CD4-positive, alpha-beta memory T cell (primary cell): ENCODE measurements at regions not wholly inside any gene's neighbourhood (a gene's known extent, or its start where the extent isn't known, plus 50 kb on each side); places are given as distances from the start of the nearest gene placed in this dataset.
"Not testable (repeated sequence)": the region's sequence is repeated elsewhere in the genome, so short reads cannot be mapped to it uniquely, and the experiment has no call there.

Experiments
- CTCF ChIA-PET: fragments of 350-600 bp; sonication (Branson Sonifier 250); formaldehyde crosslinking; loops from one replicate; lab custom pipeline; 2021; ENCODE audit warnings: inconsistent platforms; ENCODE audit not compliant: partially characterized antibody; lab: Charles Lee
- POLR2A ChIA-PET: fragments of 350-600 bp; sonication (Branson Sonifier 250); formaldehyde crosslinking; loops from one replicate; lab custom pipeline; 2021; ENCODE audit not compliant: partially characterized antibody; lab: Charles Lee
- DNase-seq, 5 donors: peaks; one replicate each; pipeline versions ENCODE4 v3.0.0 to v3.0.0-alpha.2; 2020 to 2022; ENCODE audit warnings: mixed read lengths in 1 of 5
- H3K27ac ChIP-seq: one replicate; pipeline ENCODE4 v1.7.0; 2013; ENCODE audit warnings: low read depth, low read length
- H3K27me3 ChIP-seq: 2 replicates; pipeline ENCODE4 v1.7.0; 2013; ENCODE audit warnings: mild to moderate bottlenecking, low read length, moderate library complexity; ENCODE audit not compliant: insufficient read depth
- H3K36me3 ChIP-seq: 2 replicates; pipeline ENCODE4 v1.7.0; 2013; ENCODE audit warnings: mild to moderate bottlenecking, low read length, moderate library complexity; ENCODE audit not compliant: insufficient read depth
- H3K4me1 ChIP-seq: 2 replicates; pipeline ENCODE4 v1.7.0; 2013; ENCODE audit warnings: mild to moderate bottlenecking, low read length, moderate library complexity; ENCODE audit not compliant: insufficient read depth
- H3K4me3 ChIP-seq, 2 donors: one replicate each; pipeline ENCODE4 v1.7.0; 2013; ENCODE audit warnings: low read length in 2 of 2, mild to moderate bottlenecking in 1 of 2
- H3K9me3 ChIP-seq, 2 donors: one replicate each; pipeline ENCODE4 v1.7.0; 2013; ENCODE audit warnings: low read length in 2 of 2, control low read depth in 1 of 2; ENCODE audit not compliant: control insufficient read depth in 1 of 2
- H3K27ac Mint-ChIP-seq, 7 donors: one replicate each; pipeline ENCODE4 v1.8.0; 2020 to 2021; ENCODE audit warnings: mixed read lengths in 7 of 7, mild to moderate bottlenecking in 6 of 7, inconsistent platforms in 3 of 7, moderate library complexity in 3 of 7
- H3K27me3 Mint-ChIP-seq, 2 donors: one replicate each; pipeline ENCODE4 v1.8.0; 2020 to 2021; ENCODE audit warnings: mixed read lengths in 2 of 2
- H3K36me3 Mint-ChIP-seq, 2 donors: one replicate each; pipeline ENCODE4 v1.8.0; 2020 to 2021; ENCODE audit warnings: mixed read lengths in 2 of 2, inconsistent platforms in 1 of 2, mild to moderate bottlenecking in 1 of 2
- H3K4me1 Mint-ChIP-seq, 4 donors: one replicate each; pipeline ENCODE4 v1.8.0; 2020 to 2021; ENCODE audit warnings: mixed read lengths in 4 of 4, mild to moderate bottlenecking in 1 of 4
- H3K4me3 Mint-ChIP-seq, 8 donors: one replicate each; pipeline ENCODE4 v1.8.0; 2020 to 2021; ENCODE audit warnings: mixed read lengths in 8 of 8, mild to moderate bottlenecking in 7 of 8, moderate library complexity in 6 of 8, inconsistent platforms in 3 of 8
- H3K9me3 Mint-ChIP-seq, 8 donors: one replicate each; pipeline ENCODE4 v1.8.0; 2020 to 2021; ENCODE audit warnings: mixed read lengths in 8 of 8, mild to moderate bottlenecking in 5 of 8, inconsistent platforms in 3 of 8, moderate library complexity in 1 of 8
- intact Hi-C: fragments of 100-400 bp; cut with micrococcal nuclease; formaldehyde crosslinking; loops from one replicate; pipeline ENCODE4 v1.15.1; 2023

DNA sequence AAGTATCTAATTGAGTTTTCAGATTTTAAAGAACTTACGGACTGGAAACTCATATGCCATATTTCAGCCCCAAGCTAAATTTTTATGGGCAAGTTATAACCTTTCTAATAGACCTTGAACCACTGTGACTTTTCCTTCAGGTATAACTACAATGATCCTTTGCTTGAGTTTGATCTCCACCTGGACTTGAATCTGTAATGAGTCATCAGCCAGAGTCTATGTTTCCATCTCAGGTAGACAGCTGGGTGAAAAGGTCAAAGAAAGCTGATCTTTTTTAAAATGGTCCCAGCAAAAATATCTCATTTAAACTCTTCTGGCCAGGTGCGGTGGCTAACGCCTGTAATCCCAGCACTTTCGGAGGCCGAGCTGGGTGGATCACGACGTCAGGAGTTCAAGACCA, 88.4 kb upstream of the SGK1 start:
- no peak overlapping the region for H3K27ac Mint-ChIP-seq
- CTCF ChIA-PET: no interaction called here

DNA sequence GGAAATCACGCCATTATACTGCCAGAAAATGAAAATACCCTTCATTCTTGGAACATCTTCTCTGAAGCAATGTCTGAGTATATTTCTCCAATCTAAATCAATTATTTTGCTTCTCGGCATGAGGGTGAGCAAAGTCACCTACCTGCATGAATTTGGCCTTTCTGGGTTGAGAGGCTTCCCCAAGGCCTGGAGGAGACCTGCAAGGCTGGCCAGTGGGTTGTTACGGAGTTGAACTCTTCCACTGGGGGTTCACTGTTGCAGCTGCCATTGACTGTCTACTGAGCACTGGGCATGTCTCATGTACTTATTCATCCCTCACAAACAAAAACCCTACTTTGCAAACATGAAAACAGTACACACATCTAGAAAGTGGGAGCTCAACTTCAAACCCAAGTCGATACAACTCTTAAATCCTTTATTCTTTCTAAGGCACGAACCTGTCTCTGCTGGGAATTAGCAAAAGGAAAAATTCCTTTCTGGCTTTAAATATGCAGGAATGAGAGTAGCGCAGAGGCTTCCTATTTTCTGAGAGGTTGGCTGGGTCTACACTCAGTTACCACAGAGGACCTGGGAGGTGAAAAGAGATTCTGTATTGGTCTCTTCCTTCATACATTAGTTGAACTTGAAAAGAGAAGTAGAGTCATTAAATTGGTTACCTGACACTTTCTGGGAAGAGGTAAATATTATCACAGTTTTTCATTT, 87.6 kb upstream of the SGK1 start:
- Mint-ChIP-seq H3K36me3 (no peaks in the 10 kb centered on the region), H3K9me3 (no peaks in the 10 kb centered on the region), H3K27ac (no peak overlapping the region), H3K27me3 (no peaks in the 10 kb centered on the region), H3K4me1 (no peaks in the 10 kb centered on the region), H3K4me3 (no peak overlapping the region)
- Histone ChIP-seq H3K9me3 (no peaks in the 10 kb centered on the region), H3K36me3 (no peaks in the 10 kb centered on the region), H3K27ac (no peak overlapping the region), H3K4me3 (no peak overlapping the region), H3K27me3 (no peaks in the 10 kb centered on the region), H3K4me1 (no peaks in the 10 kb centered on the region)
- ChIA-PET POLR2A (no interaction called here), CTCF (interaction anchor here (1.0 kb wide), 1 partner anchor 30 kb away, joined by 3 read pairs; no protein-coding TSS in a partner anchor)
- DNase-seq: no peak
- intact Hi-C loops: no loop called here

More for the DNA sequence above, 88.4 kb upstream of the SGK1 start:
- Histone ChIP-seq H3K9me3 (no peaks in the 10 kb centered on the region), H3K27me3 (no peaks in the 10 kb centered on the region), H3K27ac (no peak overlapping the region), H3K36me3 (no peaks in the 10 kb centered on the region), H3K4me1 (no peaks in the 10 kb centered on the region), H3K4me3 (no peak overlapping the region)
- H3K36me3 Mint-ChIP-seq: peaks cover 0 to 3% of the 10 kb centered on the region in 2 donors
- intact Hi-C loops: no loop called here
- POLR2A ChIA-PET: no interaction called here
- no peaks in the 10 kb centered on the region for H3K4me1 Mint-ChIP-seq
- H3K27me3 Mint-ChIP-seq: no peaks in the 10 kb centered on the region
- no peak overlapping the region for H3K4me3 Mint-ChIP-seq
- DNase-seq: no peak
- H3K9me3 Mint-ChIP-seq: peaks cover 0 to 5% (median 0%) of the 10 kb centered on the region in 8 donors

DNA sequence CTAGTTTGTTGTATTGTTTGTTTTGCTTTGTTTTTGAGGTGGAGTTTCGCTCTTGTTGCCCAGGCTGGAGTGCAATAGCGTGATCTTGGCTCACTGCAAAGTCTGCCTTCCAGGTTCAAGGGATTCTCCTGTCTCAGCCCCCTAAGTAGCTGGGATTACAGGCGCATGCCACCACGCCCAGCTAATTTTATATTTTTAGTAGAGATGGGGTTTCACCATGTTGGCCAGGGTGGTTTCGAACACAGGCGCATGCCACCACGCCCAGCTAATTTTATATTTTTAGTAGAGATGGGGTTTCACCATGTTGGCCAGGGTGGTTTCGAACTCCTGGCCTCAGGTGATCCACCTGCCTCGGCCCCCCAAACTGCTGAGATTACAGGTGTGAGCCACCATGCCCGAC, 85.4 kb upstream of the SGK1 start:
- H3K36me3 Mint-ChIP-seq, H3K4me3 ChIP-seq, H3K4me1 Mint-ChIP-seq, H3K9me3 ChIP-seq, H3K27me3 Mint-ChIP-seq, H3K4me3 Mint-ChIP-seq, H3K27ac ChIP-seq, H3K27ac Mint-ChIP-seq, H3K4me1 ChIP-seq, intact Hi-C loops, POLR2A ChIA-PET, CTCF ChIA-PET, H3K36me3 ChIP-seq, H3K27me3 ChIP-seq, H3K9me3 Mint-ChIP-seq, DNase-seq: not testable (repeated sequence)

DNA sequence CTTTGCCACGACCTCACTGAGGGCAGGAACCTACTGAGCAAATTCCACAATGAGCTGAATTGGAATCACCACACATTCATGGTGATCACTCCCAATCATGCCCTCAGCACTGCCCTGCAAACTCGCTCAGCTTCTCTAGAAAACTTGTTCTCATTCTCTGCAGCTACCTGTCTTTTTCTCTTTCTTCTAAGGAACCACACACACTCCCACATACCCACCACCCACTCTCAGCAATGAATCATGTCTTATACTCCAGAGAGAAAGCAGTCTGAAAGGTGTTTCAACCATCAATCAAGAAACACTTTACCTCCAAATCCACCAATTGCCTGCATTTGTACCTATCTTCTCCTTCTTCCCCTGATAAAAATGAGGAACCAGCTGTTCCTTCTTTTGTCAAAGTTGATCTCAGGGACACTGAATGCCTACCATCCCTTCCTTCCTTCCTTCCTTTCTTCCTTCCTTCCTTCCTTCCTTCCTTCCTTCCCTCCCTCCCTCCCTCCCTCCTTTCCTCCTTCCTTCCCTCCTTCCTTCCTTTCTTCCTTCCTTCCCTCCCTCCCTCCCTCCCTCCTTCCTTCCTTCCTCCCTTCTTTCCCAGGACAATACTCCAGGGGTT, 84.6 kb upstream of the SGK1 start:
- no peaks in the 10 kb centered on the region for H3K4me1 ChIP-seq
- H3K9me3 ChIP-seq: no peaks in the 10 kb centered on the region
- H3K27me3 ChIP-seq: no peaks in the 10 kb centered on the region
- no peaks in the 10 kb centered on the region for H3K36me3 ChIP-seq
- CTCF ChIA-PET: no interaction called here
- H3K36me3 Mint-ChIP-seq: no peaks in the 10 kb centered on the region
- H3K9me3 Mint-ChIP-seq: no peaks in the 10 kb centered on the region
- H3K4me3 ChIP-seq: no peak overlapping the region
- H3K4me3 Mint-ChIP-seq: no peak overlapping the region
- POLR2A ChIA-PET: no interaction called here
- H3K27ac Mint-ChIP-seq: peak overlapping the region in 1 of 7 donors; percentile 4
- no peaks in the 10 kb centered on the region for H3K27me3 Mint-ChIP-seq
- no peaks in the 10 kb centered on the region for H3K4me1 Mint-ChIP-seq
- DNase-seq: no peak
- intact Hi-C loops: no loop called here
- no peak overlapping the region for H3K27ac ChIP-seq

DNA sequence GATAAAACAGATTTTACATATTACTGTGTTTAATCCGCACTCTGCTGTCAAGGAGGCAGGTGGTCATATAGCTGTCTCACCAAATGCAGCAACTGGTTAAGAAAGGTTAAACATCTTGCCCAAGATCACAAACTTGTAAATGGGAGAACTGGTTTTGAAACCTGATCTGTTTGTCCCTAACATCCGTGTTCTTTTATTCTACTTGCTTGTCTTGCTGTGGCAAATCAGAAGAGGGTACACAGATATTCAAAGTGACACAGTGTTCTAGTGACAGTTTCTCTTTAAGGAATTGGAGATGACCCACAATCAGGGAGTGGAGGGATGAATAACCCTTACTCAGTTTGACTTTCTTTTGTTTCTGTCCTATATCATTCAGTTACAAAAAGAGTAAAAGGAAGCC, 83.0 kb upstream of the SGK1 start:
- H3K4me1 Mint-ChIP-seq: no peaks in the 10 kb centered on the region
- intact Hi-C loops: no loop called here
- no peaks in the 10 kb centered on the region for H3K27me3 ChIP-seq
- ChIA-PET POLR2A (no interaction called here), CTCF (no interaction called here)
- H3K27ac Mint-ChIP-seq: no peak overlapping the region
- no peaks in the 10 kb centered on the region for H3K36me3 ChIP-seq
- DNase-seq: no peak
- H3K27me3 Mint-ChIP-seq: no peaks in the 10 kb centered on the region
- H3K4me1 ChIP-seq: no peaks in the 10 kb centered on the region
- no peak overlapping the region for H3K27ac ChIP-seq
- H3K36me3 Mint-ChIP-seq: no peaks in the 10 kb centered on the region
- H3K4me3 ChIP-seq: no peak overlapping the region
- H3K9me3 Mint-ChIP-seq: no peaks in the 10 kb centered on the region
- no peaks in the 10 kb centered on the region for H3K9me3 ChIP-seq
- H3K4me3 Mint-ChIP-seq: no peak overlapping the region

DNA sequence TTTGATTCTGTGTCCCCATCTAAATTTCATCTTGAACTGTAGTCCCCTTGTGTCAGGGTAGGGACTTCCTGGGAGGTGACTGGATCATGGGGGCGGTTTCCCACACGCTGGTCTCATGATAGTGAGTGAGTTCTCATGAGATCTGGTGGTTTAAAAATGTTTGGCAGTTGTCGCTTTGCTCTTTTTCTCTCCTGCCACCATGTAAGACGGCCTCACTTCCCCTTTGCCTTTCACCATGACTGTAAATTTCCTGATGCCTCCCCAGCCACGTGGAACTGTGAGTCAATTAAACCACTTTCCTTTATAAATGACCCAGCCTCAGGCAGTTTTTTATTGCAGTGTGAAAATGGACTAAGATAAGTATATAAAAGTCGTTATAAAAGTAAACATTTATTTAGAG, 80.5 kb upstream of the SGK1 start:
- H3K27ac Mint-ChIP-seq: no peak overlapping the region
- CTCF ChIA-PET: no interaction called here
- no peak for DNase-seq
- Histone ChIP-seq H3K36me3 (no peaks in the 10 kb centered on the region), H3K9me3 (no peaks in the 10 kb centered on the region), H3K4me1 (no peaks in the 10 kb centered on the region), H3K27ac (no peak overlapping the region), H3K27me3 (no peaks in the 10 kb centered on the region), H3K4me3 (no peak overlapping the region)
- H3K27me3 Mint-ChIP-seq: no peaks in the 10 kb centered on the region
- no peaks in the 10 kb centered on the region for H3K36me3 Mint-ChIP-seq
- POLR2A ChIA-PET: no interaction called here
- H3K4me3 Mint-ChIP-seq: no peak overlapping the region
- H3K4me1 Mint-ChIP-seq: no peaks in the 10 kb centered on the region
- intact Hi-C loops: no loop called here
- no peaks in the 10 kb centered on the region for H3K9me3 Mint-ChIP-seq

DNA sequence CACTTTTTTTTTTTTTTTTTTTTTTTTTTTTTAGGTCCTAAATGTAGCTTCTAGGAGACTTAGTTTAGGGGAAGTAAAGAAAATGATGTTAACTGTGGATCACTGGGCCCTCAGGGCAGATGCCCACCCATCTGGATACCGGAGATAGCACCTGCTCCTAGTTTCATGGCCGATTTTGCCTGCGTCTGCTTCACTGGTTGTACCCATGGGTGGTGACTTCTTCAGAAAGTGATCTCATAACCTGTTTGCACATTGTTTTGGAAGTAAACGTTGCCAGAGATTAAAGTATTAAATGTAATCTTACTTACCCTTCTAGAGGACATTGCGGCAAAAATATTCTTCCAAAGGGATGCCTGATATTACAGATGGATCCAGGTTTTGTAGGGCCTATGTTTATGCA, 79.8 kb upstream of the SGK1 start:
- H3K4me1 ChIP-seq: no peaks in the 10 kb centered on the region
- no peak overlapping the region for H3K27ac Mint-ChIP-seq
- H3K27me3 Mint-ChIP-seq: no peaks in the 10 kb centered on the region
- no peaks in the 10 kb centered on the region for H3K36me3 Mint-ChIP-seq
- no peaks in the 10 kb centered on the region for H3K9me3 Mint-ChIP-seq
- H3K27me3 ChIP-seq: no peaks in the 10 kb centered on the region
- ChIA-PET CTCF (no interaction called here), POLR2A (no interaction called here)
- no peak for DNase-seq
- intact Hi-C loops: no loop called here
- H3K4me3 Mint-ChIP-seq: no peak overlapping the region
- H3K36me3 ChIP-seq: no peaks in the 10 kb centered on the region
- no peak overlapping the region for H3K4me3 ChIP-seq
- no peaks in the 10 kb centered on the region for H3K9me3 ChIP-seq
- H3K4me1 Mint-ChIP-seq: no peaks in the 10 kb centered on the region
- no peak overlapping the region for H3K27ac ChIP-seq
